Naive thymus-derived CD4-positive, alpha-beta T cell (primary cell): ENCODE measurements at regions not wholly inside any gene's neighbourhood (a gene's known extent, or its start where the extent isn't known, plus 50 kb on each side); places are given as distances from the start of the nearest gene placed in this dataset.
"Not testable (repeated sequence)": the region's sequence is repeated elsewhere in the genome, so short reads cannot be mapped to it uniquely, and the experiment has no call there.

ENCODE experiments used
- ATAC-seq: fragments of 150-1000 bp; cut with Tn5 transposase; 2 replicates; pipeline ENCODE4 v1.10.0; 2021; ENCODE audit warnings: mild to moderate bottlenecking, moderate library complexity
- CTCF ChIA-PET: fragments of 350-600 bp; sonication (Branson Sonifier 250); formaldehyde crosslinking; loops from one replicate; lab custom pipeline; 2021; ENCODE audit warnings: antibody characterized with exemption; lab: Charles Lee
- POLR2A ChIA-PET: fragments of 350-600 bp; sonication (Branson Sonifier 250); formaldehyde crosslinking; loops from one replicate; lab custom pipeline; 2021; ENCODE audit warnings: antibody characterized with exemption, inconsistent platforms; lab: Charles Lee
- DNase-seq, 9 donors: peaks; one replicate each; pipeline versions ENCODE4 v3.0.0 to v3.0.0-alpha.2; 2020 to 2022; ENCODE audit warnings: mixed read lengths in 1 of 9
- H3K27ac ChIP-seq: one replicate; pipeline ENCODE4 v1.7.0; 2013; ENCODE audit warnings: mild to moderate bottlenecking, low read depth, low read length, moderate library complexity
- H3K27me3 ChIP-seq, 2 donors: one replicate each; pipeline ENCODE4 v1.7.0; 2013; ENCODE audit warnings: low read length in 2 of 2, mild to moderate bottlenecking in 2 of 2, moderate library complexity in 2 of 2; ENCODE audit not compliant: control insufficient read depth in 2 of 2, insufficient read depth in 2 of 2
- H3K36me3 ChIP-seq, 3 experiments: 1 replicate in 2 of 3; 2 replicates in 1 of 3; pipeline ENCODE4 v1.7.0; 2013; ENCODE audit warnings: low read length in 3 of 3, mild to moderate bottlenecking in 3 of 3, moderate library complexity in 1 of 3; ENCODE audit not compliant: insufficient read depth in 3 of 3, control insufficient read depth in 2 of 3
- H3K4me1 ChIP-seq, 2 donors: one replicate each; pipeline ENCODE4 v1.7.0; 2013; ENCODE audit warnings: low read length in 2 of 2, mild to moderate bottlenecking in 2 of 2, moderate library complexity in 1 of 2; ENCODE audit not compliant: control insufficient read depth in 2 of 2, insufficient read depth in 2 of 2
- H3K4me3 ChIP-seq: 2 replicates; pipeline ENCODE4 v1.7.0; 2013; ENCODE audit warnings: mild to moderate bottlenecking, low read length
- H3K9me3 ChIP-seq, 3 experiments: 1 replicate in 2 of 3; 2 replicates in 1 of 3; pipeline ENCODE4 v1.7.0; 2013; ENCODE audit warnings: low read length in 3 of 3; ENCODE audit not compliant: control insufficient read depth in 2 of 3
- H3K27ac Mint-ChIP-seq, 9 donors: one replicate each; pipeline ENCODE4 v1.8.0; 2020 to 2022; ENCODE audit warnings: mixed read lengths in 9 of 9, mild to moderate bottlenecking in 8 of 9, moderate library complexity in 5 of 9, inconsistent platforms in 2 of 9
- H3K27me3 Mint-ChIP-seq, 5 donors: one replicate each; pipeline ENCODE4 v1.8.0; 2021 to 2022; ENCODE audit warnings: mixed read lengths in 5 of 5, mild to moderate bottlenecking in 1 of 5
- H3K36me3 Mint-ChIP-seq, 5 donors: one replicate each; pipeline ENCODE4 v1.8.0; 2020 to 2022; ENCODE audit warnings: mixed read lengths in 5 of 5, mild to moderate bottlenecking in 3 of 5, inconsistent platforms in 1 of 5
- H3K4me1 Mint-ChIP-seq, 7 donors: one replicate each; pipeline ENCODE4 v1.8.0; 2020 to 2022; ENCODE audit warnings: mixed read lengths in 7 of 7, mild to moderate bottlenecking in 3 of 7, inconsistent platforms in 1 of 7
- H3K4me3 Mint-ChIP-seq, 10 donors: one replicate each; pipeline ENCODE4 v1.8.0; 2020 to 2022; ENCODE audit warnings: mild to moderate bottlenecking in 10 of 10, mixed read lengths in 10 of 10, moderate library complexity in 6 of 10, inconsistent platforms in 2 of 10
- H3K9me3 Mint-ChIP-seq, 11 donors: one replicate each; pipeline ENCODE4 v1.8.0; 2020 to 2022; ENCODE audit warnings: mixed read lengths in 11 of 11, mild to moderate bottlenecking in 4 of 11, inconsistent platforms in 1 of 11, moderate library complexity in 1 of 11
- intact Hi-C, 2 donors: fragments of 100-400 bp; cut with micrococcal nuclease; formaldehyde crosslinking; loops; one replicate each; pipeline ENCODE4 v1.15.1; 2023

DNA sequence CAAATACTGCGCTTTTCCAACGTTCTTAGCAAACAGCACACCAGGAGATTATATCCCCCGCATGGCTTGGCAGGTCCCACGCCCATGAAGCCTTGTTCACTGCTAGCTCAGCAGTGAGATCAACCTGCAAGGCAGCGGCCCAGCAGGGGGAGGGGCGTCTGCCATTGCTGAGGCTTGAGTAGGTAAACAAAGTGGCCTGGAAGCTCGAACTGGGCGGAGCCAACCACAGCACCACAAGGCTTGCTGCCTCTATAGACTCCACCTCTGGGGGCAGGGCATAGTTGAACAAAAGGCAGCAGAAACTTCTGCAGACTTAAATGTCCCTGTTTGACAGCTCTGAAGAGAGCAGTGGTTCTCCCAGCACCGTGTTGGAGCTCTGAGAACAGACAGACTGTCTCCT, 239.2 kb downstream of the NDUFS4 start:
- H3K4me3 Mint-ChIP-seq = not testable (repeated sequence)

DNA sequence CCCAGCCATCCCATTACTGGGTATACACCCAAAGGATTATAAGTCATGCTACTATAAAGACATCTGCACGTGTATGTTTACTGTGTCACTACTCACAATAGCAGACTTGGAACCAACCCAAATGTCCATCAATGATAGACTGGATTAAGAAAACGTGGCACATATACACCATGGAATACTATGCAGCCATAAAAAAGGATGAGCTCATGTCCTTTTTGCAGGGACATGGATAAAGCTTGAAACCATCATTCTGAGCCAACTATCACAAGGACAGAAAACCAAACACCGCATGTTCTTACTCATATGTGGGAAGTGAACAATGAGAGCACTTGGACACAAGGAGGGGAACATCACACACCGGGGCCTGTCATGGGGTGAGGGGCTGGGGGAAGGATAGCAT, 248.0 kb downstream of the NDUFS4 start:
- H3K4me1 ChIP-seq, H3K9me3 ChIP-seq, H3K27me3 ChIP-seq, H3K4me1 Mint-ChIP-seq, POLR2A ChIA-PET, H3K27me3 Mint-ChIP-seq, H3K27ac Mint-ChIP-seq, H3K27ac ChIP-seq, H3K4me3 ChIP-seq, intact Hi-C loops, ATAC-seq, H3K4me3 Mint-ChIP-seq, H3K36me3 ChIP-seq, DNase-seq, H3K36me3 Mint-ChIP-seq, CTCF ChIA-PET: not testable (repeated sequence)
- peaks cover 0 to 22% (median 5%) of the 10 kb centered on the region in 11 donors for H3K9me3 Mint-ChIP-seq

More for the DNA sequence above, 239.2 kb downstream of the NDUFS4 start:
- DNase-seq, H3K27ac ChIP-seq, H3K9me3 ChIP-seq, H3K27me3 ChIP-seq, intact Hi-C loops, H3K36me3 ChIP-seq, CTCF ChIA-PET, H3K4me1 Mint-ChIP-seq, H3K4me3 ChIP-seq, ATAC-seq, H3K27ac Mint-ChIP-seq, POLR2A ChIA-PET, H3K36me3 Mint-ChIP-seq, H3K4me1 ChIP-seq: not testable (repeated sequence)
- Mint-ChIP-seq H3K27me3 (peaks cover 0 to 28% (median 9%) of the 10 kb centered on the region in 5 donors), H3K9me3 (peaks cover 1 to 29% (median 8%) of the 10 kb centered on the region in 11 donors)

DNA sequence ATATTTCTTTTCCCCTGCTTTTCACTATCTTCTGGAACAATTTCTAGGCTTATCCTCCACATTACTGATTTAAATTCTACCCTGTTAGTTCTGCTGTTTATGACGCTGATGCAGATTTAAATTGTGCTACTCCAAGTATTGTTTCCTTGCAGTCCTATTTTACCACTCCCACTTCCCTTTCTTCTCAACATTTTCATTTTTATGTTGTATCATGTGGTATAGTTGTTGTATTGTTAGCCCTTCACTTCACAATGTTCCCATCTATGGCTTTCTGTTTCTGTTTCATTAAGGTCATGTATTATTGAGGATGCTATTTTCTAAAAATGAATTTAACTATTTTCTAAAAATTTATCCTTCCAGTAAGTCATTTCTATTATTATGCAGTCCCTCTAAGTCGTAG, 254.4 kb downstream of the NDUFS4 start:
- Mint-ChIP-seq H3K9me3 (peaks cover 0 to 4% (median 0%) of the 10 kb centered on the region in 11 donors), H3K27ac (no peak overlapping the region), H3K4me3 (no peak overlapping the region), H3K36me3 (no peaks in the 10 kb centered on the region), H3K27me3 (peaks cover 0 to 13% (median 10%) of the 10 kb centered on the region in 5 donors), H3K4me1 (no peaks in the 10 kb centered on the region)
- ChIA-PET POLR2A (no interaction called here), CTCF (no interaction called here)
- H3K4me1 ChIP-seq = no peaks in the 10 kb centered on the region
- no peaks in the 10 kb centered on the region for H3K36me3 ChIP-seq
- ATAC-seq (no peak), DNase-seq (no peak)
- intact Hi-C loops = no loop called here
- no peak overlapping the region for H3K4me3 ChIP-seq
- H3K27ac ChIP-seq = no peak overlapping the region
- H3K9me3 ChIP-seq = no peaks in the 10 kb centered on the region
- no peaks in the 10 kb centered on the region for H3K27me3 ChIP-seq

DNA sequence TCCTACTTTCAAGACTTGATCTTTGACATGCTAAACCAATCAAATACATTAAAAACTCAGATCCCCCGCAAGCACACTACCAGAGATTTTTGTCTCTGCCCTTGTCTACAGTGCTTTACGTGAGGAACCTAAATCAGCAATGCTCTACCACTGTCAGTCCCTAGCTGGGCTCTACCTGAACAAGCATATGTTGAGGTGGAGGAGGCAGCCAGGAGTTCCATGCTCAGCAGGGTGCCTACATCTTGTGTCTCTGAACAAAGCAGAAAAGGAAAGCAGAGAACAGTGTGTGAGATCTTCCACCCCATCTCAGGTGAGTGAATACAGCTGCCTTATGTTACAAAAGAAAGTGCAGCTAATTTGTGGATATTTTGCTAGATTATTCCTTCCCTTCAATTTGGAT, 255.0 kb downstream of the NDUFS4 start:
- ChIA-PET POLR2A (interaction anchor here (0.6 kb wide), 1 partner anchor 149 kb away, joined by 3 read pairs; no protein-coding TSS in a partner anchor), CTCF (no interaction called here)
- no peak overlapping the region for H3K27ac ChIP-seq
- no peak for DNase-seq
- no peak for ATAC-seq
- no peaks in the 10 kb centered on the region for H3K27me3 ChIP-seq
- Mint-ChIP-seq H3K9me3 (peaks cover 0 to 4% (median 0%) of the 10 kb centered on the region in 11 donors), H3K27me3 (peaks cover 0 to 13% (median 10%) of the 10 kb centered on the region in 5 donors), H3K27ac (no peak overlapping the region), H3K4me1 (no peaks in the 10 kb centered on the region), H3K36me3 (no peaks in the 10 kb centered on the region), H3K4me3 (no peak overlapping the region)
- H3K9me3 ChIP-seq = no peaks in the 10 kb centered on the region
- intact Hi-C loops = no loop called here
- H3K36me3 ChIP-seq = no peaks in the 10 kb centered on the region
- H3K4me1 ChIP-seq = no peaks in the 10 kb centered on the region
- no peak overlapping the region for H3K4me3 ChIP-seq

DNA sequence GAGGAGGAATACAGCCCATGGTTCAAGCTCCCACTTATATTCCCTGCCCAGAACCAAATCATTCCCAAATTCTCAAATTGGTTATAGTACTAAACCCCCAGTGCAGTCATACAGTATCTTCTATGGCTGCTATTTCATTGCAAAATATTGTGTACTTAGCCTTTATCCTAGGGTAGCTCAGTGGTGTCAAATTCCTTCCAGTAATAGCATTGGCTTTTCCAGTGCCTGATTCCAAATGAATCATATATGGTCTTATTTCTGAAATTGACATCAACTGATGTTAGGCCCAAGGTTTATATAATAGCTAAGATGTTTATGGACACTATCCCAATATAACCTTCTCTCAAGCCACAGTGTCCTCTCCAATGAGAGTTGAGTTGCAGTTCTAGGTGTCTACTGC, 256.7 kb downstream of the NDUFS4 start:
- intact Hi-C loops = no loop called here
- CTCF ChIA-PET = no interaction called here
- ATAC-seq = no peak
- Histone ChIP-seq H3K4me1 (no peaks in the 10 kb centered on the region), H3K4me3 (no peak overlapping the region), H3K36me3 (no peaks in the 10 kb centered on the region), H3K27me3 (no peaks in the 10 kb centered on the region), H3K9me3 (no peaks in the 10 kb centered on the region), H3K27ac (no peak overlapping the region)
- H3K27me3 Mint-ChIP-seq = peaks cover 0 to 14% (median 10%) of the 10 kb centered on the region in 5 donors
- H3K9me3 Mint-ChIP-seq = peaks cover 0 to 1% (median 0%) of the 10 kb centered on the region in 11 donors
- no peak for DNase-seq
- no peak overlapping the region for H3K4me3 Mint-ChIP-seq
- no peaks in the 10 kb centered on the region for H3K36me3 Mint-ChIP-seq
- no peak overlapping the region for H3K27ac Mint-ChIP-seq
- POLR2A ChIA-PET = no interaction called here
- H3K4me1 Mint-ChIP-seq = no peaks in the 10 kb centered on the region

GRCh38 chr5:53819482-53819881, 259.0 kb downstream of the NDUFS4 start:
- Histone ChIP-seq H3K4me3 (no peak overlapping the region), H3K36me3 (no peaks in the 10 kb centered on the region), H3K4me1 (no peaks in the 10 kb centered on the region), H3K9me3 (no peaks in the 10 kb centered on the region), H3K27me3 (no peaks in the 10 kb centered on the region), H3K27ac (no peak overlapping the region)
- no peaks in the 10 kb centered on the region for H3K9me3 Mint-ChIP-seq
- H3K27ac Mint-ChIP-seq = no peak overlapping the region
- intact Hi-C loops = no loop called here
- ChIA-PET CTCF (no interaction called here), POLR2A (no interaction called here)
- no peak overlapping the region for H3K4me3 Mint-ChIP-seq
- peaks cover 0 to 19% (median 10%) of the 10 kb centered on the region in 5 donors for H3K27me3 Mint-ChIP-seq
- DNase-seq (no peak), ATAC-seq (no peak)
- H3K4me1 Mint-ChIP-seq = no peaks in the 10 kb centered on the region
- no peaks in the 10 kb centered on the region for H3K36me3 Mint-ChIP-seq

DNA sequence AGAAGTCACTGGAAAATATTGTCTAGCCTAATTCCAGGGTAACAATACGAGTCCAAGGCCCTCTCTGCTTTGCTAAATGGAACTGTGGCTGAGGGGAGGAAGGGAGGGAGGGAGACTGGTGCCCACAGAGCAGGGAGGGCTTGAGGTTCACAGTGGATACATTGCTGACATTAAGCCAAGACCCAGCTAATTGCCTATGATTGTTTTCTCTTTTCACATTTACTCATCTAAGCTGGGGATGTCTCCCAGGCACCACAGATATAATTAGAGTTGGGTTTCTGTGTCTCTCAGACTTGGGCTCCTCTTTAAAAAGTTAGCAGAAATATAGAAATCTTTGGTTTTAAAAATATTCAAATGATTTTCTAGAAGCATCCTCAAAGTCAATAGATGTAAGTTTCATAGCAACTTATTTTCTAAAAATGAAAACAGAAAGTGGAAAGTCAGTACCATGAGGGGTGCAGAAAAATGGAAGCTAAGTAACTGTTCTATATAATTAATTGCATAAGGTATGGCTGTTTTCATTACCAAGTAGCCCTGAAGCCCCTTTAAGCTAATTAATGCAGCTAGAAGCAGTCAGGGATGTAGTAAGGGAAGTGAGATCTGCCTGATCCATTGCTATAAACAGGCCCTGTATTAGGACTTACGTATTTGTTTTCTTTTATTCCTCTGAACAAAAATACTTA, 259.8 kb downstream of the NDUFS4 start:
- no peak for ATAC-seq
- peaks cover 0 to 19% (median 10%) of the 10 kb centered on the region in 5 donors for H3K27me3 Mint-ChIP-seq

More for the DNA sequence above, 259.8 kb downstream of the NDUFS4 start:
- no peaks in the 10 kb centered on the region for H3K4me1 ChIP-seq
- Mint-ChIP-seq H3K4me3 (no peak overlapping the region), H3K9me3 (no peaks in the 10 kb centered on the region), H3K27ac (no peak overlapping the region), H3K4me1 (no peaks in the 10 kb centered on the region), H3K36me3 (no peaks in the 10 kb centered on the region)
- no peak overlapping the region for H3K27ac ChIP-seq
- H3K9me3 ChIP-seq = no peaks in the 10 kb centered on the region
- POLR2A ChIA-PET = no interaction called here
- intact Hi-C loops = no loop called here
- H3K4me3 ChIP-seq = no peak overlapping the region
- no peak for DNase-seq
- H3K27me3 ChIP-seq = no peaks in the 10 kb centered on the region
- CTCF ChIA-PET = no interaction called here
- no peaks in the 10 kb centered on the region for H3K36me3 ChIP-seq
